ENCODE measurements at regions not wholly inside any gene's neighbourhood (a gene's known extent, or its start where the extent isn't known, plus 50 kb on each side); places are given as distances from the start of the nearest gene placed in this dataset.

- DNase-seq, result peak; percentile 67
- H3K4me3 ChIP-seq, result no peak overlapping the region
- H3K36me3 ChIP-seq, result no peaks in the 10 kb centered on the region
- no peaks in the 10 kb centered on the region for H3K9me3 ChIP-seq
- H3K27me3 ChIP-seq, result no peaks in the 10 kb centered on the region
These were observed 114.5 kb downstream of the EDN1 start for GRCh38 chr6:12404651-12405050.

GRCh38 chr6:12408752-12409151, 118.6 kb downstream of the EDN1 start:
- no peaks in the 10 kb centered on the region for H3K9me3 ChIP-seq
- no peak overlapping the region for H3K4me3 ChIP-seq
- DNase-seq, result no peak
- no peaks in the 10 kb centered on the region for H3K27me3 ChIP-seq
- no peaks in the 10 kb centered on the region for H3K36me3 ChIP-seq

GRCh38 chr6:12410946-12411345, 120.8 kb downstream of the EDN1 start:
- H3K27me3 ChIP-seq, result no peaks in the 10 kb centered on the region
- DNase-seq, result no peak
- H3K4me3 ChIP-seq, result no peak overlapping the region
- no peaks in the 10 kb centered on the region for H3K36me3 ChIP-seq
- H3K9me3 ChIP-seq, result no peaks in the 10 kb centered on the region

DNA sequence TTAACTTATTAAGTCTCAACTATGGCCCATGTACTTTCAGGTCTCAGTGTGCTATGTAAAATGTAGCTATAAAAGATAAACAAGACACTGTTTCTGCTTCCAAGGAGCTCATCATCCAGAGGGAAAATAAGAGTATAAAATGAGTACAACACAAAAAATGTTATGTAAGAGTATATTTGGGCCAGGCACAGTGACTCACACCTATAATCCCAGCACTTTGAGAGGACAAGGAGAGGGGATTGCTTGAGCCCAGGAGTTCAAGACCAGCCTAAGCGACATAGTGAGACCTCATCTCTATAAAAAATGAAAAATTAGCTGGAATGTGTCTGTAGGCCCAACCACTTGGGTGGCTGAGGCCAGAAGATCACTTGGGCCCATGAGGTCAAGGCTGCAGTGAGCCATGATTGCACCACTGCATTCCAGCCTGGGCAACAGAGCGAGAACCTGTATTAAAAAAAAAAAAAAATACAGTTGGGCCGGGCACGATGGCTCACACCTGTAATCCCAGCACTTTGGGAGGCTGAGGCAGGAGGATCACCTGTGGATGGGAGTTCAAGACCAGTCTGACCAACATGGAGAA, 124.0 kb downstream of the EDN1 start:
- H3K27me3 ChIP-seq, result no peaks in the 10 kb centered on the region
- H3K4me3 ChIP-seq, result no peak overlapping the region
- peak; percentile 68 for DNase-seq
- peaks cover 7% of the 10 kb centered on the region for H3K9me3 ChIP-seq
- H3K36me3 ChIP-seq, result no peaks in the 10 kb centered on the region

- Histone ChIP-seq H3K36me3 (no peaks in the 10 kb centered on the region), H3K4me3 (no peak overlapping the region), H3K9me3 (peaks cover 10% of the 10 kb centered on the region), H3K27me3 (no peaks in the 10 kb centered on the region)
- no peak for DNase-seq
These were observed 125.9 kb downstream of the EDN1 start for GRCh38 chr6:12415980-12416598.

- Histone ChIP-seq H3K9me3 (peaks cover 10% of the 10 kb centered on the region), H3K4me3 (no peak overlapping the region), H3K27me3 (no peaks in the 10 kb centered on the region), H3K36me3 (no peaks in the 10 kb centered on the region)
- no peak for DNase-seq
These were observed 127.0 kb downstream of the EDN1 start for GRCh38 chr6:12417191-12417590.

GRCh38 chr6:12418946-12419345, 128.8 kb downstream of the EDN1 start:
- H3K9me3 ChIP-seq, result peaks cover 10% of the 10 kb centered on the region
- no peak overlapping the region for H3K4me3 ChIP-seq
- no peaks in the 10 kb centered on the region for H3K27me3 ChIP-seq
- no peak for DNase-seq
- H3K36me3 ChIP-seq, result no peaks in the 10 kb centered on the region

DNA sequence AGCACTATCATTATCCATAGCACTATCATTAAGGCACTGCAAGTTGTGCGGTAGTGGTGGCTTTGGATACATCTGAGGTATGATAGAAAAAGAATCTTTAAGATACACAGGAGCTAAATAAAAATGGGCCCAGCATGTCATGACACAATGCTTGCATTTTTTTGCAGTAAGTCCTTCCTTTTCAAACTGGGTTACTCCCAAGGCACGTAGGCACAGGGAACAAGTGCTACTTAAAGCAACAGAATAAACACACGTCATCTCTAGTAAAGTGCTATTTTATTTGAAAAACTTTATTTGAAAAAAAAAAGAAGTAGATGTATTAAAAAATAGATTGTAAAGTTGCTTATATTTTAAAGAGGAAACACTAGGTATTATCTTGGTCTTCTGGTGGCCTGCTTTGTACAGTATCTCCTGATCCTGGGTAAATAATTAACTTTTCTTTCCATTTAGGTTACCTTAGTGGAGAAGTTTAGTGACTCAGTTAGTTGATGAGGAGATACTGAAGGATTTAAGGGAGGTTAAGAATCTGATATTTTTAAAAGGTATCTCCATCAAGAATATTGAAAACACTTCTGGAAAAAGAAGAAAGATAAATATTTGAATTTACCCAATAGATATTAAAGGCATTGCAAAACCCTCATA, 129.6 kb downstream of the EDN1 start:
- Histone ChIP-seq H3K4me3 (no peak overlapping the region), H3K9me3 (peaks cover 10% of the 10 kb centered on the region), H3K27me3 (no peaks in the 10 kb centered on the region), H3K36me3 (no peaks in the 10 kb centered on the region)
- DNase-seq, result no peak

DNA sequence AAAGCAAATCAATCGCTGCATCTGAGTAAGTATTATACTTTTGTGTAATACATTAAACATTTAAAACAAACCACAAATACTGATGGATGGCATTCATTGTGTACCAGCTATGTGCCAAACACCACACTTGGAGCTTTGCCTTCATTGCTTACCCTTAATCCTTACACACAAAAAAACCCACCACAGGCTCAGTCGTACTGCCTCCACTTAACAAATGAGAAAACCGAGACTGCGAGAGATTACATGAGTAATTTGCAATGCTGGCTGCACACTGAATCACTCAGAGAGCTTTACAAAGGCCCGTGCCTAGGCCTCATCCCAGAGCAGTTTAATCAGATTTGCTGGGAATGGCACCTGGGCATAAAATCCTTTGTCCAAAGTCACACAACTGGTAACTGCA, 130.5 kb downstream of the EDN1 start:
- Histone ChIP-seq H3K4me3 (no peak overlapping the region), H3K27me3 (no peaks in the 10 kb centered on the region), H3K9me3 (peaks cover 10% of the 10 kb centered on the region), H3K36me3 (no peaks in the 10 kb centered on the region)
- peak; percentile 94 for DNase-seq

DNA sequence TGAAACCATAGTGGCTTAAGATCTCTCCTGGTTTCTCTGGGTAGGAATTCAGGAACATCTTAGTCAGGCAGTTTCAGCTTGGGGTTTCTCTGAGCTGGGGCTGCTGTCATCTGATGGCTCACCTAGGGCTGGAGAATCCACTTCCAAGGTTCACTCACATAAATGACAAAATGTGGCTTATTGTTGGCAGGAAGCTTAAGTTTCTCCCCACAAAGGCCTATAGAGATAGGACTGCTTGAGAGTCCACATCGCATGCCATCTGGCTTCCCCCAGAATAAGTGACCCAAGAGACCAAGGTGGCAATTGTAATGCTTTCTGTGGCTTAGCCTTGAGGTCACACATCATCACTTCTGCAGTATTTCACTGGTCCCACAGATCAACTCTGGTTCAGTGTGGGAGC, 131.4 kb downstream of the EDN1 start:
- Histone ChIP-seq H3K9me3 (peaks cover 10% of the 10 kb centered on the region), H3K36me3 (no peaks in the 10 kb centered on the region), H3K27me3 (no peaks in the 10 kb centered on the region), H3K4me3 (no peak overlapping the region)
- DNase-seq, result no peak

GRCh38 chr6:12422848-12423247, 132.7 kb downstream of the EDN1 start:
- no peak for DNase-seq
- H3K9me3 ChIP-seq, result peaks cover 10% of the 10 kb centered on the region
- no peak overlapping the region for H3K4me3 ChIP-seq
- no peaks in the 10 kb centered on the region for H3K36me3 ChIP-seq
- no peaks in the 10 kb centered on the region for H3K27me3 ChIP-seq

GRCh38 chr6:12423832-12424231, 133.7 kb downstream of the EDN1 start:
- H3K27me3 ChIP-seq, result no peaks in the 10 kb centered on the region
- DNase-seq, result no peak
- H3K4me3 ChIP-seq, result no peak overlapping the region
- H3K36me3 ChIP-seq, result no peaks in the 10 kb centered on the region
- peaks cover 6% of the 10 kb centered on the region for H3K9me3 ChIP-seq

DNA sequence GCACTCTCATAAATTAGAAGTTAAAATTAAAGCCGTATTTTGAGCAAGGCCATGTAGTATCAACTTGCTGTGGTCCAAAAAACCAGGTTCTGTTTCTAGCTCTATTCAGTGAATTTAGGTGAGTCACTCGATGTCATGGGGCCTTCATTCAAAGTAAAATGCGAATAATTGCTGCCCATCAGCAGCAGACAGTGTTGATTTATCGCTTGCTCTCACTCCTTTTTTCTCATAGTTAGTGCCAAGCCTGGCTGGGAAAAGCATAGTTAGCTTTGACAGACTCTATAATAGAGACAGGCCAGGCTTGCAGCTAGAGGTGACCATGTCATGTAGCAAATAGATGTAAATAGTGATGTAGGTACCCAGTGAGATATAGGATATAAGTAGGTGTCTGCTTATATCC, 136.0 kb downstream of the EDN1 start:
- H3K9me3 ChIP-seq, result no peaks in the 10 kb centered on the region
- no peak for DNase-seq
- no peak overlapping the region for H3K4me3 ChIP-seq
- H3K27me3 ChIP-seq, result no peaks in the 10 kb centered on the region
- no peaks in the 10 kb centered on the region for H3K36me3 ChIP-seq

GRCh38 chr6:12431023-12431422, 140.9 kb downstream of the EDN1 start:
- no peak for DNase-seq
- Histone ChIP-seq H3K4me3 (no peak overlapping the region), H3K27me3 (no peaks in the 10 kb centered on the region), H3K36me3 (no peaks in the 10 kb centered on the region), H3K9me3 (peaks cover 19% of the 10 kb centered on the region)

- peaks cover 19% of the 10 kb centered on the region for H3K9me3 ChIP-seq
- no peak for DNase-seq
- H3K36me3 ChIP-seq, result no peaks in the 10 kb centered on the region
- H3K4me3 ChIP-seq, result no peak overlapping the region
- no peaks in the 10 kb centered on the region for H3K27me3 ChIP-seq
These were observed 146.1 kb downstream of the EDN1 start for GRCh38 chr6:12436224-12436623.

DNA sequence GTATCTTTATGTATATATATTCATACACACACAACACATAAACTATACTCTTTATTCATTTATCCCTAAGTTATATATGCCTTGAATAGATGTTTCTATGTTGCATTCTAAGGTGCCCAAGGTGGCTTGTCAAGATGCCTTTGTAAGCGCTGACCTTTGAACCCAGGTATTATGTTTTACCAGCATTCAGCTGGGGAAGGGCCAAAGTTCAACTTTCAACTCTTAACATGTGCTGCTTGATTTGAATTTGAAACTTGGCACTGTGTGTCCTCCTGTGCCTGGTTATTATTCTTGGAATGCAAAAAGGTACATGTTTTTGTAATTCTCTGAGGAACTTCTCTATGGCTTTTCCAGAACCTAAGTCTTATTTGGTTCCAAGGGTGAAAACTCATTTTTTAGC, 146.5 kb downstream of the EDN1 start:
- no peak overlapping the region for H3K4me3 ChIP-seq
- H3K27me3 ChIP-seq, result no peaks in the 10 kb centered on the region
- no peak for DNase-seq
- no peaks in the 10 kb centered on the region for H3K36me3 ChIP-seq
- peaks cover 19% of the 10 kb centered on the region for H3K9me3 ChIP-seq

DNA sequence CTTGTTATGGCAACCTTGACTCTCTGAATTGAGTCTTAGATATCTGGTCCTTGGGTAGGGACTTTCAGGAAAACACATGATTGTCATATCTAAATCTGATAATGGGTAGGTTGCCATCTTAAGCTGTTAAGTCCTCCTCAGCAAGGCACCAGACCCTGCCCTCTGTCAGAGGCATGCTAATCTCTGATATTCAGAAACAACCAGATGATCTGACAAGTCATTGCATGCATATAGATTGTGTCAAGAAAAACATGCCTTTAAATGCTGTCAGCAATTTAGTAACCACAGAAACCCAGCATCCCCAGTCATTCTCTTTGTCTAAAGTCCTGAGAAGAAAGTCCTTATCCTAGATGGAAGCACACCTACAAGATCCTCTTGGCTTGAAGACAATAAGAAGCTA, 149.1 kb downstream of the EDN1 start:
- no peak overlapping the region for H3K4me3 ChIP-seq
- no peaks in the 10 kb centered on the region for H3K27me3 ChIP-seq
- H3K9me3 ChIP-seq, result peaks cover 8% of the 10 kb centered on the region
- no peaks in the 10 kb centered on the region for H3K36me3 ChIP-seq
- DNase-seq, result no peak

GRCh38 chr6:12440981-12441380, 150.8 kb downstream of the EDN1 start:
- H3K9me3 ChIP-seq, result no peaks in the 10 kb centered on the region
- no peak overlapping the region for H3K4me3 ChIP-seq
- no peaks in the 10 kb centered on the region for H3K27me3 ChIP-seq
- no peaks in the 10 kb centered on the region for H3K36me3 ChIP-seq
- DNase-seq, result no peak
